NCI-H187 treated with DMSO at 0.1 percent for 48 hours (cell line): ENCODE measurements at regions not wholly inside any gene's neighbourhood (a gene's known extent, or its start where the extent isn't known, plus 50 kb on each side); places are given as distances from the start of the nearest gene placed in this dataset.
"Not testable (repeated sequence)": the region's sequence is repeated elsewhere in the genome, so short reads cannot be mapped to it uniquely, and the experiment has no call there.

Source experiments
- DNase-seq: peaks from one replicate; lab custom pipeline; 2025; lab: John Stamatoyannopoulos, UW

DNA sequence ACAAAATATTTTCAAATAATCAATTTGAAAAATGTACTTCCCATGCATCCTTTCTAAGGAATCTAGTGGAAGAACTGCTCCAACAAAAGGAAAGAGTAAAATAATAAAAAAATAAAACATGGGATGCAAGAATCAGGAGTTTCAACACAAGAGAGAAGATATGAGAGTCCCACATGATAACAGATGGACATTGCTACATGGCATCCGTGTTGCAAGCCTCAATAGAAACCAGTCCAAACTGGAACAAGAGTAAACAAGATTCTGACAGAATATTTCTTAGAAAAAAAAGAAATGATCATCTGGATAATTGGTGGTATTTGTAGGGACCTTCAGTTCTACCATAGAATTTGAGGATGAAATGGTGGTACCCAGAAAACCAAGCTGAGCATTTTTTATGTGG, 186.8 kb downstream of the FRK start:
- no peak for DNase-seq

- DNase-seq = no peak
Measured at GRCh38 chr6:115870464-115870863, 190.2 kb downstream of the FRK start.

GRCh38 chr6:115865914-115866313, 194.8 kb downstream of the FRK start:
- no peak for DNase-seq

GRCh38 chr6:115863211-115863610, 197.5 kb downstream of the FRK start:
- DNase-seq = no peak

GRCh38 chr6:115861658-115862057, 199.0 kb downstream of the FRK start:
- not testable (repeated sequence) for DNase-seq

- DNase-seq = not testable (repeated sequence)
Measured at GRCh38 chr6:115859577-115859976, 201.1 kb downstream of the FRK start.

DNA sequence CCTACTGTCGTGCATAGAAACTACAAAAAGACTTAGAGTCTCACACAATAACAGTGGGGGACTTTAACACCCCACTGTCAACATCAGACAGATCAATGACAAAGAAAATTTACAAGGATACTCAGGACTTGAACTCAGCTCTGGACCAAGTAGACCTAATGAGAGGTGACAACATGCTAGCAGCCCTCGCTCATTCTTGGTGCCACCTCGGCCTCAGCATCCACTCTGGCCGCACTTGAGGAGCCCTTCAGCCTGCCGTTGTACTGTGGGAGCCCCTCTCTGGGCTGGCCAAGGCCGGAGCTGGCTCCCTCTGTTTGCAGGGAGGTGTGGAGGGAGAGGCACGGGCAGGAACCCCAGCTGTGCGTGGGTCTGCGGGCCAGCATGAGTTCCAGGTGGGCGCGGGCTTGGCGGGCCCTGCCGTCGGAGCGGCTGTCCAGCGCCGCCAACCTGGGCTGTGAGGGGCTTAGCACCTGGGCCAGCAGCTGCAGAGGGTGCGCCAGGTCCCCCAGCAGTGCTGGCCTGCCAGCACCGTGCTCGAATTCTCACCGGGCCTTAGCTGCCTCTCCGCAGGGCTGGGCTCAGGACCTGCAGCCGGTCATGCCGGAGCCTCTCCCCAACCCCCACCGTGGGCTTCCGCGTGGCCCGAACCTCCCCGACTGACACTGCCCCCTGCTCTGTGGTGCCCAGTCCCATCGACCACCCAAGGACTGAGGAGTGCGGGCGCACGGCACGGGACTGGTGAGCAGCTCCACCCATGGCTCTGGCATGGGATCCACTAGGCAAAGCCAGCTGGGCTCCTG, 205.6 kb downstream of the FRK start:
- DNase-seq = no peak

DNA sequence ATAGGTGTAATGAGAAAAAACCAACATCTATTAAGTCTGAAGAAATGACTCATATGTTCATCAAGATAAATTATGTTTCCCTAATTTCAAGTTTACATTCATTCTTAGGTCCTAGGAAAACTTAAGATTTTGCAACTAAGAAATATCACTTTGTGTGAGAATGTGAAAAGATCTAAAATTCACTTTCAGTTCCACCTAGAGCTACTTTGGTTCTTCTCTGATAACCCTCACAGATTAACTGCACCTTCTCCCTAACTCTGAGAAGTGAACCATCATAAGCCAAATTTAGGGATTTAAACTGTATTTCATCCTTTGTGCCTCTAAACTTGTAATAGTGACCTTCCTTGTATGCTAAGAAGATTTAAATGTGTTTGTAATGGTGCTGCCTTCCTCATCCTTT, 213.0 kb downstream of the FRK start:
- no peak for DNase-seq

GRCh38 chr6:115843945-115844344, 216.7 kb downstream of the FRK start:
- no peak for DNase-seq

- no peak for DNase-seq
Measured at GRCh38 chr6:115842338-115842737, 218.4 kb downstream of the FRK start.

- no peak for DNase-seq
Measured at GRCh38 chr6:115839583-115840181, 221.0 kb downstream of the FRK start.

DNA sequence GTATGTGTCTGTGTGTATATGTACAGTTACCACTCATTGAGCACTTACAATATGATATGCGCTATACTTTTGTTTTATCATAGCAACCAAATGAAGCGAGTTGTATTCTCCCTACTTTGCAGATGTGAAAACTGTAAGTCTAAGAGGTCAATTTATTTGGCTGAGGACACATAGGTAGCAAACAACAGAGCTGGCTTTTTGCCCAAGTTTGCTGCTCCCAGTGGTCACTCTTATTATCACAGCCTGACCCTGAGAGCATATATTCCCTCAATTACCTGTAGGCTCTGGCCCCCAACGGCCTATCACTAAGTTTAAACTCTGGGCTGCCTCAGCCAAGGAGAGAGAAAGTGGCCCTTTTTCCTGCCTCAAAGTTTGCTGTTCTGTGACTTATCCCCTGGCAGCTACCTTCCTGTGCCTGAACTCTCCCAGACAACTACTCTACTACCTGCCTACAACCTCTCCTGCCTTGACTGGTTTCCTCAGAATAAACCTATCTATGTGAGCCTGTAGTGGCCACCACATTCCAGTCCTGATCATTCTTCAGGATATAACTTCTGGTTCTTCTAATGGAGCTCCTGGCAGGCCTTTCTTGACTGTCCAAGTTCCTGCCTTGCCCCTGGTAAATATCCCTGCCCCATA, 221.8 kb downstream of the FRK start:
- no peak for DNase-seq

DNA sequence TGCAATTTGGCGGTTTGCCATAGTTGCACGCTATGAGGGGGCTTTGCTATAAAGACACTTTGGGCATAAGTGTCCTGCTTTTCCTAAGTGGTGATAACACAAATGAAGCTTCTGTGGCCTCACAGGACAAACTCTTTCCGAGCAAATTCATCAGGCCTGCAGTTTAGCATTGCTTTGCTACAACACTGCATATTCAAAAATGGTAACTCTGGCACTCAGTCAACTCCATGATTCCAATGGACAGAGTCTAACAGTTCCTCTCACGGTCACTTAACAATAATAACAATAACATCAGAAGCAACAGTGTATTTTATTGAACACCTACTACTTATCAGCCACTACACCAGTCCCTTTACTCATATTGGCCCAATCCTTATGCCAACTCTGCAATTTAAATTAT, 222.5 kb downstream of the FRK start:
- DNase-seq = no peak

GRCh38 chr6:115836374-115836773, 224.3 kb downstream of the FRK start:
- DNase-seq = not testable (repeated sequence)

DNA sequence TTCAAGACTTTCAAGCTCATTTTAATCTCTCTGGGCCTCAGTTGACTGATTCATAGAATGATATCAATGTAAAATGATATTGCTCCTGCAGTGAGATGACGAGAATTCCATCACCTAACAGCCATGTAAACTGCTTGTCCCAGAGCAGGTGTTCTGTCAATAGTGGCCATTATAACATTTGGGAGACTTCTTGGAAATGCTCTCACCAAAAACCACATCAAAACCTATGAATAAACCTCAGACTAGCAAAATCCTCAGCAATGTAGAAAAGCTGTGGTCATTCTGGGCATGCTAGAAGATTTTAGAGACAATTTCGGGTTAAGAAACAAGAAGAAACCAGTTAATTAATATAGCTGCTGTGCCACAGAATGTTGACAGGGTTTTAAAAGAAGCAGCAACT, 225.4 kb downstream of the FRK start:
- no peak for DNase-seq

GRCh38 chr6:115834542-115834941, 226.1 kb downstream of the FRK start:
- not testable (repeated sequence) for DNase-seq

DNA sequence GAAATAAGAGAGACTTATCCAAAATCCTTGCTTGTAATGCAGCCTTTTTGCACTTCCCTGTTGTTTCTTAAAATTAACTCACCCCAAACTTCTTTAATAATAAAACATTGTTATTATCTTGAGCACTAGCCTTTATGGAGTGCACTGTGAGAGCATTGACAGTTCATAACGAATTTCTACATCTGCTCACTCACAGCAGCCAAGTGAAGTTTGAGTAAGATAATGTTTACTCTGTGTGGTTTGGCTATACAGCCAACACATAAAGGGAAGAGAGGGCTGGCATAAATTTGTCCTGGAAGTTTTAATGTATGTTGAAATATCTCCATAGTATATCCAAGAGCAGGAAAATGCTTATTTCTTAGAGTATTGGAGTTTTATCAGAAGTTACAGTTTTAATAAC, 227.9 kb downstream of the FRK start:
- DNase-seq = no peak

- DNase-seq = no peak
Measured at GRCh38 chr6:115832186-115832585, 228.5 kb downstream of the FRK start.

DNA sequence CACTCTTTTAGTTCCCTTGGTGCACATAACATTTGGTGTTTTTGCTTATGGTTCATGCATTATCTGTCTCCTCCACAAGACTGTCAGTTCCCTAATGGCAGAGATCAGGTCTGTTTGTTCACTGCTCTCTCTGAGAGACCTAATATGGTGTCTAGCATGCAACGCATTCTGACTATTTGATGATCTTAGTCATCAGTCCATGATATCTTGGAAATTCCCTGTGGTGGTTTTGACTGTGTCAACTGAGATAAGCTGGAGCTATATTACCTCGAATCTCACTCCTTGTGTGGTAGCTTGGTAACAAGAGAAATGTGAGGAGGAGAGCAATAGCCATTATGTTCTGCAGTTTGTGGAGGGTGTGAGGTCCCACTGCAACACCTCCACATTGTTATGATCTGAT, 229.8 kb downstream of the FRK start:
- DNase-seq = no peak

- no peak for DNase-seq
Measured at GRCh38 chr6:115821798-115822197, 238.9 kb downstream of the FRK start.

- no peak for DNase-seq
Measured at GRCh38 chr6:115819506-115819905, 241.2 kb downstream of the FRK start.

- no peak for DNase-seq
Measured at GRCh38 chr6:115817161-115817560, 243.5 kb downstream of the FRK start.

GRCh38 chr6:115814907-115815306, 245.8 kb downstream of the FRK start:
- DNase-seq = no peak
